Mammary epithelial cell (primary cell): ENCODE measurements at regions not wholly inside any gene's neighbourhood (a gene's known extent, or its start where the extent isn't known, plus 50 kb on each side); places are given as distances from the start of the nearest gene placed in this dataset.

ENCODE experiments used
- EZH2 ChIP-seq: IDR thresholded peaks from 2 replicates; pipeline ENCODE4 v1.6.1; 2012; ENCODE audit warnings: low read length, inconsistent platforms, borderline replicate concordance
- TF ChIP-seq, protein P1 (sequence below), 2 donors: IDR thresholded peaks in 1 of 2; conservative IDR thresholded peaks in 1 of 2; 2 replicates each; pipeline ENCODE4 v1.5.1; 2011 to 2012; ENCODE audit warnings: inconsistent platforms in 2 of 2, low read length in 2 of 2, mild to moderate bottlenecking in 2 of 2, control low read depth in 1 of 2, low read depth in 1 of 2; ENCODE audit not compliant: insufficient read depth in 1 of 2; ENCODE audit errors: extremely low read depth in 1 of 2

DNA sequence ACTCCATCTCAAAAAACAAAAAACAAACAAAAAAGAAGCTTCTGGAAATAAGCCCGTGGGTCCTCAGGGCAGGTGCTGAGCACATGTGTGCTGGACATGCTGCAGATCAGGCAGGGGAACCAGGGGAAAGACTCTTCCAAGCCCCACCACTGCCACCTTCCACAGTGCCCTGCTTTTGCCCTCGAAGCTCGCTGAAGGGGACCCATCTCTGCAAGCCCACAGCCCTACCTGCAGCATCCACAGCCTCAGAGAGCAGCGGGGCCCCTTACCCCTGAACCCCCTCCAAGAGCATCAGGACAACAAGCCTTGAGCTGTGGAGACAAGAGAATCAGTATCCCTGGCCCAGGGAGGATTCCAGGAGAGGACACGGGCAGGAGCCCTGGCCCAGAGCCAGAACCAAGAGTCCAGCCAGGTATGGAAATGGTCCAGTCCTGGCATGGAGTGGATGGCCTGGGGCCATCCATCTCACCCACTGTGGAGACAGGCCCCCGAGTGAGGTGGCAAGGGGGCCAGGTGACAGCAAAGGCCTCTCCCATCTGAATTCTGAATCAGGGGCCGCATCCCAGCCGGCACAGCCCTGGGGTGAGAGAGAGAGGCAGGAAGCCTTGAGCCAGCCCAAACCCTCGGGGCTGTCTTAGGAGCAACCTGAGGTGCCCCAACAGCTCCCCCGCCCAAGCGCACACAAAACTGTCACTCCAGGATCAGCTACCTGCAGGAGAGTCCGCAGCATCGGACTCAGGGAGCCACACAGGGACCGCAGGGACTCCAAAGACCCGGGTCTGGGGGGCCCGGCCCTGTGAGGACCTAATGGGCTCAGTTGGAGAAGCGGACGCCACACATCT is 51.8 kb upstream of the TPM4 start:
- TF ChIP-seq, protein P1, sequence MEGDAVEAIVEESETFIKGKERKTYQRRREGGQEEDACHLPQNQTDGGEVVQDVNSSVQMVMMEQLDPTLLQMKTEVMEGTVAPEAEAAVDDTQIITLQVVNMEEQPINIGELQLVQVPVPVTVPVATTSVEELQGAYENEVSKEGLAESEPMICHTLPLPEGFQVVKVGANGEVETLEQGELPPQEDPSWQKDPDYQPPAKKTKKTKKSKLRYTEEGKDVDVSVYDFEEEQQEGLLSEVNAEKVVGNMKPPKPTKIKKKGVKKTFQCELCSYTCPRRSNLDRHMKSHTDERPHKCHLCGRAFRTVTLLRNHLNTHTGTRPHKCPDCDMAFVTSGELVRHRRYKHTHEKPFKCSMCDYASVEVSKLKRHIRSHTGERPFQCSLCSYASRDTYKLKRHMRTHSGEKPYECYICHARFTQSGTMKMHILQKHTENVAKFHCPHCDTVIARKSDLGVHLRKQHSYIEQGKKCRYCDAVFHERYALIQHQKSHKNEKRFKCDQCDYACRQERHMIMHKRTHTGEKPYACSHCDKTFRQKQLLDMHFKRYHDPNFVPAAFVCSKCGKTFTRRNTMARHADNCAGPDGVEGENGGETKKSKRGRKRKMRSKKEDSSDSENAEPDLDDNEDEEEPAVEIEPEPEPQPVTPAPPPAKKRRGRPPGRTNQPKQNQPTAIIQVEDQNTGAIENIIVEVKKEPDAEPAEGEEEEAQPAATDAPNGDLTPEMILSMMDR (conservative IDR thresholded peaks at IDR 0.05 in 1 of 2, IDR thresholded peaks at IDR 0.05 in 1 of 2; ENCODE audit: extremely low read depth in 1 of 2, insufficient read depth in 1 of 2, low read depth in 1 of 2, low read length in 2 of 2): no peak
- no peak for TF ChIP-seq EZH2
